Activated effector memory CD4-positive, alpha-beta T cell treated with Interleukin-2 at 50 U/mL for 16 hours (primary cell): ENCODE measurements at regions not wholly inside any gene's neighbourhood (a gene's known extent, or its start where the extent isn't known, plus 50 kb on each side); places are given as distances from the start of the nearest gene placed in this dataset.
A peak's percentile ranks its signal among the peaks of the same experiment; 100 is the strongest.
"Not testable (repeated sequence)": the region's sequence is repeated elsewhere in the genome, so short reads cannot be mapped to it uniquely, and the experiment has no call there.

Source experiments
- DNase-seq: peaks from one replicate; pipeline ENCODE4 v3.0.0-alpha.2; 2020

DNA sequence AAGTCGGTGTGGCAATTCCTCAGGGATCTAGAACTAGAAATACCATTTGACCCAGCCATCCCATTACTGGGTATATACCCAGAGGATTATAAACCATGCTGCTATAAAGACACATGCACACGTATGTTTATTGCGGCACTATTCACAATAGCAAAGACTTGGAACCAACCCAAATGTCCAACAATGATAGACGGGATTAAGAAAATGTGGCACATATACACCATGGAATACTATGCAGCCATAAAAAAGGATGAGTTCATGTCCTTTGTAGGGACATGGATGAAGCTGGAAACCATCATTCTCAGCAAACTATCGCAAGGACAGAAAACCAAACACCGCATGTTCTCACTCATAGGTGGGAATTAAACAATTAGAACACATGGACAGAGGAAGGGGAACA is 80.6 kb upstream of the ST3GAL5 start:
- DNase-seq: not testable (repeated sequence)

DNA sequence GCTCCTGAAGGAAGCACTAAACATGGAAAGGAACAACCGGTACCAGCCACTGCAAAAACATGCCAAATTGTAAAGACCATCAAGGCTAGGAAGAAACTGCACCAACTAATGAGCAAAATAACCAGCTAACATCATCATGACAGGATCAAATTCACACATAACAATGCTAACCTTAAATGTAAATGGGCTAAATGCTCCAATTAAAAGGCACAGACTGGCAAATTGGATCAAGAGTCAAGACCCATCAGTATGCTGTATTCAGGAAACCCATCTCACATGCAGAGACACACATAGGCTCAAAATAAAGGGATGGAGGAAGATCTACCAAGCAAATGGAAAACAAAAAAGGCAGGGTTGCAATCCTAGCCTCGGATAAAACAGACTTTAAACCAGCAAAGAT is 77.0 kb upstream of the ST3GAL5 start:
- DNase-seq: not testable (repeated sequence)

DNA sequence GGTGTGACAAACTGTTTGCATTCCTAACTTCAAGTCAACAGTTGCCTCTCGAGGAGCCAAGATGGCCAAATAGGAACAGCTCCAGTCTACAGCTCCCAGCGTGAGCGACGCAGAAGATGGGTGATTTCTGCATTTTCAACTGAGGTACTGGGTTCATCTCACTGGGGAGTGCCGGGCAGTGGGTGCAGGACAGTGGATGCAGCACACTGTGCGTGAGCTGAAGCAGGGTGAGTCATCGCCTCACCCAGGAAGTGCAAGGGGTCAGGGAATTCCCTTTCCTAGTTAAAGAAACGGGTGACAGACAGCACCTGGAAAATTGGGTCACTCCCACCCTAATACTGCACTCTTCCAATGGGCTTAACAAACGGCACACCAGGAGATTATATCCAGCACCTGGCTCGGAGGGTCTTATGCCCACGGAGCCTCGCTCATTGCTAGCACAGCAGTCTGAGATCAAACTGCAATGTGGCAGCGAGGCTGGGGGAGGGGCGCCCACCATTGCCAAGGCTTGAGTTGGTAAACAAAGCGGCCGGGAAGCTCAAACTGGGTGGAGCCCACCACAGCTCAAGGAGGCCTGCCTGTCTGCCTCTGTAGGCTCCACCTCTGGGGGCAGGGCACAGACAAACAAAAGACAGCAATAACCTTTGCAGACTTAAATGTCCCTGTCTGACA is 75.1 kb upstream of the ST3GAL5 start:
- DNase-seq: peak; percentile 19

GRCh38 chr2:85963068-85963467 is 74.3 kb upstream of the ST3GAL5 start:
- no peak for DNase-seq

DNA sequence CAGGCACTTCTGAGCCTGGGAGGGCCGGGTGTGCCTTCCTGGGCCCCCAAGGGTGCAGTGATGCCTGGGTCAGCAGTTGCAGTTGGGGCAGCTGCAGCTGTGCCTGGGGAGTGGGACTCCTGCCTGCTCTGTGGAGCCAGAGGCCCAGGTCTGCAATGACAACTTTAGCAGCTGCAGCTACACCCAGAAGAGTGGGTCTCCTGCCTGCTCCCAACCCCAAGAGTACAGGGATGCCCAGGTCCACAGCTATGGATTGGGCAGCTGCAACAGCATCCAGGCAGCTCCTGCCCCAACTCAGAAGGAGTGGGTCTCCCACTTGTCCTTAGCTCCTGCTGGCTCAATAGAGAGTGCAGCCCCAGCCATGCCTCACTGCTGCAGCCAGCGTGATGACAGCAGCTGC is 73.0 kb upstream of the ST3GAL5 start:
- DNase-seq: no peak

GRCh38 chr2:85961053-85961452 is 72.3 kb upstream of the ST3GAL5 start:
- no peak for DNase-seq

GRCh38 chr2:85959826-85960225 is 71.0 kb upstream of the ST3GAL5 start:
- DNase-seq: no peak

- DNase-seq: no peak
Observed at GRCh38 chr2:85959185-85959584, 70.4 kb upstream of the ST3GAL5 start.

GRCh38 chr2:85958731-85959130 is 69.9 kb upstream of the ST3GAL5 start:
- no peak for DNase-seq

- DNase-seq: no peak
Observed at GRCh38 chr2:85957256-85957655, 68.5 kb upstream of the ST3GAL5 start.

GRCh38 chr2:85956646-85957039 is 67.9 kb upstream of the ST3GAL5 start:
- no peak for DNase-seq

DNA sequence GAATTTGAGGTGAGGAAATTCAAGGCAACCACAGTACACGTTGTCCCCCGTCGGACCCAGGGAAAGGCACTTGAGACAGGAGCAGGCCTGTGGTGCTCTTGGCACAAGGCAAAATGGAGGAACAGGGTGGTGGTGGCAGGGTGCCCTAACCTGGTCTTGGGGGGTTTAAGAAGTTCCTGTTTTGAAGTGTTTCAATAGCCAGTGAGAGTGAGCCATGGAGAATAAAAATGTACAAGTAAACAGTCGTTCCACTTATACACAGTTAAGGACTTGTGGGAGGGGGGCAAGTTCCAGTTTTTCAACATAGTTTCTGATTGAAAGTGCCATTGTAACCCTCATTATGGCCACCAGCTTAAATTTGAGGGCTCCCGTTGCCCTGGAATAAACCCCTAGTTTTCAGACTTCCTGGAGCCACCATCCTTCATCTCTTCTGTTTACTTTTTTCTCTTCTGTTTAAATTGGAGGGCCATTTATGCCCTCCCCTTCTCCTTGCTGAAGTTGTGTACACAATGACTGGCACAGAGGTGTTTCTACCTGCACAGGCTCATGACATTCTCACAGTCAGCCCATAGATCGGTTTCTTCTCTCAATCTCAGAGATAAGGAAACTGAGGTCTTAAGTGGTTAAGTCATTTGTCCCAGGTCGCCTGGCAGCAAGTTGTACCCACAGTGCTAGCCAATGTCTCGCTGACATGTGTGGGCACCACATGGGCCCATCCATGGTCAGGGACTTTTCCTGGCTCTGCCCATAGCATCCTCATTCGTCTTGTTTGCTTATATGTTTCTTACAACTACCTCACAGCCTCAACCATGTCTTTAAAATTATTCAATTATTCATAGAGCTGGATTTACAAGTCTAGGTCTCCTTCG is 66.0 kb upstream of the ST3GAL5 start:
- DNase-seq: no peak

DNA sequence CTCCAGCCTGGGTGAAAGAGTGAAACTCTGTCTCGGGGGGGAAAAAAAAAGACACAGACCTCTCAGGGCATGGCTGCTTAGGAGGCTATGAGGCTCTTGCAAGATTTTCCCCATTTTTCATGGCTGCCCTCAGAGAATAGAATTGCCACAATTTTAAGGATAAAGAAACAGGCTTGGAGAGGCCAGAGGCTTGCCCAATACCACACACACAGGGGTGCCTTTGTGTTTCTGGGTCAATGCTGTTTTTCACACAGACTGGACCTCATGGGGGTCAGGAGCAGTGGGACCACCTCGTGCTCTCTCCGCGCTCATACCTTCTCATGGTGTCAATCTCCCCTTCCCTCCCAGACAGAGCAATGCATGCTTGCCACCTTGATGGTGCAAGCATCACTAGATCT is 65.4 kb upstream of the ST3GAL5 start:
- no peak for DNase-seq

- no peak for DNase-seq
Observed at GRCh38 chr2:85953476-85953875, 64.7 kb upstream of the ST3GAL5 start.

- DNase-seq: no peak
Observed at GRCh38 chr2:85952196-85952734, 63.5 kb upstream of the ST3GAL5 start.

DNA sequence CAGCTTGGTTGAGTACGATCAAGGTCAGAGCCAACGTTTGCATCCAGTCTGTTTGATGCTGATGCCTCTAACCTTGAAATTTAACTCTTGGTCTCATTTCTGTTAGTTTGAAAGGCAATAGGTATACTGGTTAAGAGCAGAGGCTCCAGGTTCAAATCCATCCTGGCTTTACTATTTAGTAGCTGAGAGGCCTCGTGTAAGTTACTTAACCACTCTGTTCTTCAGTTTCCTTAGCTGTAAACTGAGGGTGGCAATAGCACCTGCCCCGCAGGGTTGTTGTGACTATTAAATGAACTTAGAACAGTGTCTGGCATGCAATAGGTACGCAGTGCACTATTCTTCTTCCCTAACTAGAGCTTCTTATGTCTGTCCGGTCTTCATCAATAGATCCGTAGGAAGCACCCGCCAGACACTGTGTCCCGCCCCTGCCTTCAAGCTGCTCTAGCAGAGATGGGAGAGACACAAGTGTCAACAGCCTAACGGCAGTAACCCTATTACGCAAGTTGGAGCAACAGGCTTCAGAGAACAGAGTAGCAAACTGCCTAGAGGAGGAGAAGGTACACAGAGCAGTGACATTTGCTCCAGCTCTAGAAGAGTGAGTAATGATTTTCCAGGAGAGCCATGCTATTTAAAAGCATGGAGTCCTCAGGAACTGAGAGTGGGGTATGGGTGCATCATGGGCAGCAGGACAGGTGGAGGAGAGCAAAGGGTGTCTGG is 62.7 kb upstream of the ST3GAL5 start:
- DNase-seq: no peak

DNA sequence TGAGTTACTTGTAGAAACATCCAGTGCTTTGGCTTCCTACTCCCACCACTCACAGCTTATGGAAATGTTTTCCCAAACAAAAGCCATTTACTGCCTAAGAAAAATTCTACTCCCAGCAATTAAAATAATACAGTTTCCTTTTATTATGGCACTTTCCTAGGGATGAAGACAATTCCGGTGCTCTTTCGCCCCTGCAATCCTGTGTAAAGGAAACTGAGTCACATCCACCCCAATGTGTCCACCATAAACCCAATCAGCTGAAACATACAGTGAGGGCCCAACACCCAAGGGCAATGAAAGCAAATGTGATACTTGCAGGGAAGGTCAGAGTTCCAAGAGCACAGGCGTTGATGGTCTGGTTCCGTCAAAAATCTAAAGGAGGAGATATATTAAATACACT is 62.0 kb upstream of the ST3GAL5 start:
- DNase-seq: no peak

GRCh38 chr2:85949280-85949679 is 60.5 kb upstream of the ST3GAL5 start:
- DNase-seq: no peak

DNA sequence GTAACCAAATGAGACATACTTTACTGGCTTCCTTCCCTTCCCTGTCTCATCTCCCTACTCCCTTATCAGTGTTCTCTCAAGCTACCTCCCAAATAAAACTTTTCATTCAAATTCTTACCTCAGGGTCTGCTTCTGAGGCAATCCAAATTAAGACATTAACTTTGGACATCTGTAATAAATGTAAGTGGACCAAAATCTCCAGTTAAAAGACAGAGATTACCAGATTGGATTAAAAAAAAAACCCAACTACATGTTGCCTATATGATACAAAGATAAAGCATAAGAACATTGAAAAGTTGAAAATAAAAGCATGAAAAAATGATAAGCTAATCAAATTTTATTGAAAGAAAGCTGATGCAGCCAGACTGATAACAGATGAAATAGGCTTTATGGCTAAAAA is 58.8 kb upstream of the ST3GAL5 start:
- DNase-seq: no peak

GRCh38 chr2:85945586-85945985 is 56.8 kb upstream of the ST3GAL5 start:
- DNase-seq: no peak

- no peak for DNase-seq
Observed at GRCh38 chr2:85945172-85945571, 56.4 kb upstream of the ST3GAL5 start.

GRCh38 chr2:85942346-85942957 is 53.7 kb upstream of the ST3GAL5 start:
- DNase-seq: no peak

GRCh38 chr2:85941490-85941889 is 52.7 kb upstream of the ST3GAL5 start:
- not testable (repeated sequence) for DNase-seq
